HG02763 (cell line): ENCODE measurements at regions not wholly inside any gene's neighbourhood (a gene's known extent, or its start where the extent isn't known, plus 50 kb on each side); places are given as distances from the start of the nearest gene placed in this dataset.

ENCODE experiments used
- ATAC-seq: cut with Tn5 transposase; IDR thresholded peaks from one replicate; pipeline ENCODE4 v1.9.1; 2021; ENCODE audit warnings: mild to moderate bottlenecking, moderate library complexity; ENCODE audit not compliant: unreplicated experiment

DNA sequence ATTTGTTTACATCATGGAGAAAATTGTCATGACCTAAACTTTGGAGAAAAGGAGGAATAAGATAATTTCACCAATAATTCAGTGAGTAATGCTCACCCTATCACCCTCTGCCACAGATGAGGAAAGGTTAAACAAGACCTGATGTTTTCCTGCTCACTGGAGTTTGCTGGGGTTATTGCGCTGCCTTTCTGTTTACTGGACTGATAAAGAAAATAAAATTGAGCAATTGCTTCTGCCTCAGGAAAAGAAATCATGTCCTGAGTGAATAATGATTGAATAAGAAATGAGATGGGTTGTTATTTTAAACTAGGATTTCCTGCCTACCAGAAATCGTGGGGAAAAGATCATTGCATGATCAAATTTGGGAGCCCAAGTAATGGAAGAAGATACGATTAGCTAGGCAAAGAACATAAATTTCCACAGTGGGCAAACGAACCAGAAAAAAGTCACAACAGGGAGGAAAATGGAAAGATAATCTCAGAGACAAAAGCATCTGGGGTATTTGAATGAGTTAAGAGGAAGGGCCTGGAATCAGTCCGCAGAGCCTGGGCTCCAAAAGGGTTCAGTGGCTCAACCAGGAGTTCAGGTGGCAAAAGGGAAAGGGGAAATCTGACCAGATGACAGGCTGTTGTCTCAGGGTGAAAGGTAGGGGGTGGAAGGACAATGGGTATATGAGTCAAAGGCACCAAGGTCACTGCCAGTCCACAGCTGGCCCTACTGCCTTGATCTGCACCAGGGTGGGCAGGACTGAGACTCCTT lies 146.8 kb downstream of the FAM43A start:
- no peak for ATAC-seq

DNA sequence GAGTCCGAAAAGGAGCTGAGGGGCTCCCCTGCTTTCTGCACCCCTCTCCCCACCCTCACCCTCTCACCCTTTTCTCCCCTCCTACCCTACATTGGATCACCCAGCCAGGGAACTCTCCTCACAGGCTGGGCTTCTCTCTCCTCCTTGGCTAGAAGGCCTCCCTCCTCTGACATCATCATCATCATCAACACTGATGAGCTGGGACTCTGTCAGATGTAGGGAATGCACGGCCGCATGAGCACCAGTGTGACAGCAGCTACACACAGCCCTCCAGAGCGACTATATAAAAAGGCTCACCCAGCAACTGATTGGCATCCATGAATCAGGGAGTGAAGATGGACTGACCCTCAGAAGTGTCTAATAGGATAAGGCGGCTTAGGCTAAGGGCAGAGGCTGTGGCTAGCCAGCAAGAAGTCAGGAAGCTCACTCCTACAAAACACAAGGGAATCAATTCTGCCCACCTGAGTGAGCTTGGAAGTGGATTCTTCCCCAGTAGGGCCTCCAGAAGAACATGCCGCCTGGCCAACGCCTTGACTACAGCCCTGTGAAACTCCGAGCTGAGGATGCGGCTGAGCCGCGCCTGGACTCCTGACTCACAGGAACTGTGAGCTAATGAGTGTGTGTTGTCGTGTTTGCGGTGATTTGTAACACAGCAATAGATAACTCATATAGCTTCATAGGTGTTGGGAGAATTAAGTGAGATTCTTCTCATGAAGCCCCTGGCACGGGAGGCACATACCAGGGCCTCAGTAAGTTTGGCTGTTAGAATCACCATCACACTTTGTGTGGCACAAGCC lies 147.6 kb downstream of the FAM43A start:
- no peak for ATAC-seq

DNA sequence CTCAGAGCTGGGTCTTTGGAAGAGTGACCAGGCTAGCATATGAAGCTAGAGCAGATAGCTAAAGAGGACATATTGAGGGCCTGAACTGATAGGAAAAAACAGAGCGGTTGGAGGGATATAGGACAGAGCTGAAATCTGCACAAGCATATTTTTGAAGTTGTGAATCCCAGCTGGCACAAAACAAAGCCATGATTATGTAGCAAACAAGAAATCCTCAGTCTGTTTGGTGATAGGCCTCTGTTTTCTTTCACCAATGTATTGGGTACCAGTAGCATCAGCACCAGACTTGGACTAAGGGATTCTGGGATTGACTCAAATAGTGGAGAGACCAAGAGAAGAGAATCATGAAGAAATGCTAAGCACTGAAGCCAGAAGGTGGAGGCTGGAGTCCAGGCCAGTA lies 151.0 kb downstream of the FAM43A start:
- no peak for ATAC-seq

DNA sequence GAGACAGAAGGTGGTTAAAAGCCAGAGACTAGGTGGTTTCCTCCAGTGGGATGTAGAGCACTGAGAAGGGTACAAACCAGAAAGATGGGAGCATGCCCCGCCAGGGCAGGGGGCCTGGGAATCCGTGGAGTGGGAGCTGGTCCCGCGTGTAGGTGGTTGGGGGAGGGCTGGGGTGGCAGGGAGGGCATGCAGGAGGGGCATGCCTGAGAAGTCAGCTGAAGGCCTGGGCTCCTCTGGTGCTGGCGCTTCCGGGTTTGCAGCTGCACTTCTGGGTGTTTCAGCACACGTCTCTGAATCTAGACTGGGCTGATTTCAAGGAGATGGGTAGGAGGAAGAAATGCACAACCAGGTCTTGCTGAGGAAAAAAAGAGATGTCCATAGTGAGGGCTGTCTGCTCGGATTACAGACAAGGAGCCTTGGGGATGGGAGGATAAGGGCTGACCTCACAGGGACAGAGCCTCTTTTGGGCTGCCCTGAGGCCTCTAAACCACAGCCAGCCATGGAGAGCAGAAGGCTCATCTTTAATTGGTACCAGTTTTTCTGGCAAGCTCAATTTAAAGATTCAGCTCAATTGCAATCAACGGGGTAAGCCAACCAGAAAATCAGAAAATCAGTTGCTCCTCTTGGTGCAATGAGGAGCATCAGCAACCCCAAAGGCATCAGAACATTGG lies 151.9 kb downstream of the FAM43A start:
- no peak for ATAC-seq

DNA sequence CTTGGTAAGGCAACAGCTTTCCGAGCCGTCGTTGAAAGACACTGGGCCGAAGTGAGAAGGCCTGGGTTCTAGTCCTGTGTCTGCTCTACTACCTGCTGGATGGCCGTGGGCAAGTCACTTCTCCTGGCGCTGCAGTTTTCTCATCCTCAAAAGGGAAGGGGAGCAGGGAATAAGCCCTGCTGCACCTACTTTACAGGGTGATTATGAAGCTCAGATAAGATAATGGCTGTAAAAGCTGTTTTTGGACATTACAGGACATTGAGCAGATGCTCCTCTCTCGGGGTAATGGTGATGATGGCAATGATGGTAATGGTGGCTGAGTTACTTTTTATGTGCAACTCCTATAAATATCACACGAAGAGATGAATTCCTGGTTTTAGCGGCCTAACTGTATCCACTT lies 152.6 kb downstream of the FAM43A start:
- ATAC-seq = no peak

DNA sequence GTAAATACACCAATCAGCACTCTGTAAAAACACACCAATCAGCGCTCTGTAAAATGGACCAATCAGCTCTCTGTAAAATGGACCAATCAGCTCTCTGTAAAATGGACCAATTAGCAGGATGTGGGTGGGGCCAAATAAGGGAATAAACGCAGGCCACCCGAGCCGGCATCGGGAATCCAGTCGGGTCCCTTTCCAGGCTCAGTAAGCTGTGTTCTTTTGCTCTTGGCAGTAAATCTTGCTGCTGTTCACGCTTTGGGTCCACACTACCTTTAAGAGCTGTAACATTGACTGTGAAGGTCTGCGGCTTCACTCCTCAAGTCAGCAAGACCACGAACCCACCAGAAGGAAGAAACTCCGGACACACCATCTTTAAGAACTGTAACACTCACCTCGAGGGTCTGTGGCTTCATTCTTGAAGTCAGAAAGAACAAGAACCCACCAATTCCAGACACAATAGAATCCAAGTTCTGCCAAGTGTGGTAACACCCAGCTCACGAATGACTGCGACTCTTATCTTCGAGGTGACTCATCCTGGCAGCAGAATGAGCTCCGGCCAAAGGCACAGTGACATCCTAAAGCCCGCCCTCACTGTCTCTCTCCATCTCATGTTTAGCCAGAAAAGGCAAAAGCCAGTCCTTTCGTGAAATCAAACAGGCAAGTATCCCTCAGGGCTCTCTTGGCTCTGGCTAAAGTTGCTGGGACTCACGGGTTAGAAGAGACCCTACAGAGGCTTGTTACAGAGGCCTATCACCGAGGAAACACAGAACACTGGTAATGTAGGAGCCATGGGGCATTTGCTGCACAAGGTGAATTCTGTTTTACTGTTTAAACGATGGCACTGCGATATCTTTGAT lies 155.2 kb downstream of the FAM43A start:
- no peak for ATAC-seq

DNA sequence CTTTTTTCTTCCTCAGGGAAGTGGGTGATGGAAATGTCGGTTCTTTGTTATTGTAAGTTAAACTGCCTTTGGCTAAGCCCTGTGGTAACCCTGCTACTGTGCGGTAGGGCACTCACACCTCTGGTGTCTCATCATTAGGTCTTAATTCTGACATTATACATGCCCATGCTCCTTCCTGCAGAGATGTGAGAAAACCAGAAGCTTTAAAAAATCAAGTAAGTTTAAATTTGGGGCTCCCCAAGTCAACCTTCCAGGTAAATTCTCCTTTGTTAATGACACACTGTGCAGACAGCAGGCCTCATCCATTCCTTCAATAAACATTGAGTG lies 155.8 kb downstream of the FAM43A start:
- no peak for ATAC-seq

DNA sequence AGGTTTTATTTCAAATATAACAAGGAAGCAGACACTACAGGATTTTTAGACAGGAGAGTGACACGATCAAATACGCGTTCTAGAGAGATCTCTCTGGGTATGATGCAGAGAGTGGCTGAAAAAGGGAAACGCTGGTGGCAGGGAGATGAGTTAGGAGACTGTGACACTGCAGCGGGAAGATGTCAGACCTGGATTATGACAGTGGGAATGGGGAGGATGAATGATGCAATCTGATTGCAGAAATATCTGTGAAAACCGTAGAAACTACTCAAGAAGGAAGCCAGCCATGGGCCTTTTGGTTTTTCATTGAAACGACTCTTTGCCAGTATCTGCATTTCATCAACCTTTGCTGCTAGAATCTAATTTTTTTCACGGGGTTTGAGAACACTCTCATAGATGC lies 157.9 kb downstream of the FAM43A start:
- ATAC-seq = no peak

DNA sequence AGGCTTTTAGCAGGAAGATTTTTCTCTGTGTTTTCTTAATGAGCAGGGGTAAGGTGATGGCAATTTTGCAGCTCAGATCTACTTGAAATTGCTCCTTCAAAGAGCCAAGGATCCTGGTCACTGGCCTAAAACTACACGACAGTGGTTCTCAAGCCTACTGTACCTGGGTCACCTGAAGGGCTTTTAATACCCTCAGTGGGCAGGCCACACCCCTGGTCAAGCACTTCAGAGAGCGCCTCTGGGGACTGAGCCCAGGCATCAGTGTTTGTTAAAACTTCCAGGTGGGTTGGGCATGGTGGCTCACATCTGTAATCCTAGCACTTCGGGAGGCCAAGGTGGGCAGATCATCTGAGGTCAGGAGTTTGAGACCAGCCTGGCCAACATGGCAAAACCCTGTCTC lies 158.4 kb downstream of the FAM43A start:
- no peak for ATAC-seq

DNA sequence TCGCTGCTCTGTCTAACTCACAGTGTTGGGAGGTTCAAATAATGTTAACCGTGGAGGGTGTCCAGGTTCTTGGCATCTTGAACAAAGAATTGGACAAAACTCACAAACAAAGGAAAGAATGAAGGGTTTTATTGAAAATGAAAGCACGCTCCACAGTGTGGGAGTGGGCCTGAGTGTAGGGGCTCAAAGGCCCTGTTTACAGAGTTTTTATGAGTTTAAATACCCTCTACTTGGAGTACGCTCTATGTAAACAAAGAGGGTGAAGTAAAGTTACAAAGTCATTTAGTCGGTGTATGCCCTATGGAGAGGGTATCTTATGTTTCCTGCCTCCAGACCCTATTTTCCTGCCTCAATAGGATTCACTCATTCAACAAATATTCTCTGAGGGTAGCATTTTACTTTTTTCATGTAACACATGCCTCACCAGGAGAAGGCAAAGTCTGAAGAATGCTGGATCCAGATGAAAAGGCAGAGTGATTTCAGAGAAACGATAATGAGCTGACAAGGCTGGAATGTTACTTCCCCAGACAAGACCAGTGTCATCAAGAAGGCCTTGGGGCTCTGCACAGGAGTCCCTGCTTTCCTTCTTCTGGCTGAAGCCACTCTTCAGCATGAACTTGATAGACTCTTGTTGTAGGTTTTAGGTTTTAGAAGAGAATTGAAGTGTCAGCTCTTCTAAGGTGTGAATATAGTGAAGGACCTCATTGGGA lies 163.6 kb downstream of the FAM43A start:
- ATAC-seq = no peak

DNA sequence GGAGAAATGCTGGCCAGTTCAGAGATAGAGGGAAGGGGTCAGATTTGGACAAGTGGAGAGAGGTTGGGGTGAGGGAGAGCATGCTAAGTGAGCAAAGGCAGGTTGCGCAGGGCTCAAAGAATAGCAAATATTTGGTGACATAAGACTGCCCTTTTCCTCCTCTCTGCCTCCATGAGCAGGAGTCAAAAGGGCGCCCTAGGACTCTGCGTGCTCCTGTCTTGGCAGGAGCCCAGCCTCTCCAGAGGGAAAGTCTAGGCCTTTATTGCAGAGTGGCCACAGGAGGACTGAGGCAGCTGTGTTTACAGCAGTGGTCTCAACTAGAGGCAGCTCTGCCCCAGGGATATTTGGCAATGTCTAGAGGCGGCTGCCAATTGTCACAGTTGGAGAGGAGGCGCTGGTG lies 165.6 kb downstream of the FAM43A start:
- ATAC-seq = no peak

DNA sequence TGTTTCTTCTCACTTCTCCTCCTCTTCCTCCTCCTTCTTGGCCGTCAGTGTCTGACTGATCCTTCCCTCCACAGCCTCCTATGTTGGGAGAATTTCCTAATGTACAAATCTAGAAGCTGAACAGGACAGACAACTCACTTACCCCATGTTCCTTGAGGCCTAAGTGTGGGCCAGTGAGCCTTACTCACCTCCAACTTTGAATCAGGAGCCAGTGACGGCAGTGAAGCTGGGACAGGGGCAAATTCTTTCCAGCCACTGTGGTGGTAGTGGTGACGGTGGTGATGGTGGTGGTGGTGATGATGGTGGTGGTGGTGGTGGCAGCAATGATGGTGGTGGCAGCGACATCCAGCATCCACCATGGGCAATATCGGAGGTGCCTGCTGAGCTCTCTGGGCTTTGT lies 166.3 kb downstream of the FAM43A start:
- no peak for ATAC-seq

DNA sequence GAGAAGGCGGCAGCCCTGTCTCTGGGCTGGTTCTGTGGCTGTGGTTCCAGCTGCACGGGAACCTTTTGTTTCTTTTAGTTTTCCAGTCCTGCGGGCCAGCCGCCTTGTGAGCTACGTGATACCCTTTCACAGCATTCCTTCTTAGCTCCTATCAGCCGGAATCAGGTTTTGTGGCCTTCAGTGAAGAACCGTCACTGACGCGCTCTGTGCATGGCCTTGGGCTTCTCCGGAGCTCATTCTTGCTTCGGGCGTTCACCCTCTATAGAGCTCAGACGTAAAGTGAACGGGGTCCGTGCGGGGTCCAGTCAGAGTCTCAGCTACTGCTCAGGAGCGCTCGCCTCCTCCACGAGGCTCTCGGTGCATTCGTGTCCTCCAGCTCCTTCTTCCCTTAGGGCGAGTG lies 166.7 kb downstream of the FAM43A start:
- ATAC-seq = no peak

DNA sequence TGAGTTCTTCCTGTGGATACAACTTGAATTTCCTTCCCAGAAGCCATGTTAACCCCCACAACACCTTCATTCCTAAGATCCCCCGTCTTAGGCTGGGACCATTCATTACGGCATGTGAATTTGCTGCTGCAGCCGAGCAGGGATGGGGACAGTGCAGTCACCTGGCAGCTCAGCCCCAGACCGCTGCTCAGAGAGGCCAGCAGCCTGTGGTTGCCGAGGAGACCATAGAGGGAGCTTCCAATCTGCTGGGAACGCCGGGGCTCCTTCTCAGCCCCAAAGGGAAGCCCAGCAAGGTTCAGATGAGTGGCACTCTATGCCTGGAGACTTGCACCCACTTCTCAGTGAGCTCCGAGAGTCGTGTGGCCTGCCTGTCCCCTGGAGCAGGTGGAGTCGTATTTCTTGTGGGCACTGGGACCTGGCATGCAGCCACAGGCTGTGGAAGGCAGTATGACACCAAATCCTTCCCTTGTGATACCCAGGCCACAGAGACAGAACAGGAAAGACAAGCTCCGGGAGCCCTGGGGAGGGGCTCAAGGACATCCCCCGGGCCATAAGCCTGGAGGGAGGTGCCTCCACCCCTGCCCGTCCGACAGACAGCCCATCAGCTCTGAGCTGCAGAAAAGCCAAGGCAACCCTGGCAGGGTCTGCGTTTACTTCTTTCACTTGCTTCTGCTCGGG lies 167.3 kb downstream of the FAM43A start:
- no peak for ATAC-seq

DNA sequence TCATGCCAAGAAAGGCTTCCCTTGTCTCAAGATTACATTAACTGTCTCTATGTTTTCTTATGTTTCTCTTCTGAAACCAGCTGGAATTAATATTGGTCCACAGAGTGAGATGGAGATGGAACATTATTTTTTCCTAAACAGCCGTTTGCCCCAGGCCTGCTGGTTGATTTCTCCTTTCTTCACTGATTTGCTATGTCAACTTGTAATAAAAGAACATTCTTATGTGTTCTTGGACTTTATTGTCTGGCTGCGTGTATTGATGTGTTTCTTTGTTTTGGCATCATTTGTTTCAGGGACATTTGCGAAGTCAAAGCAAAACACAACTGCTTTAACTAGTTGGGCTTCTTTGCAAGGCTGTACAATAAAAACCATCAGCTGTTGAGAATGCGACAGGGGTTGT lies 168.5 kb downstream of the FAM43A start:
- no peak for ATAC-seq

DNA sequence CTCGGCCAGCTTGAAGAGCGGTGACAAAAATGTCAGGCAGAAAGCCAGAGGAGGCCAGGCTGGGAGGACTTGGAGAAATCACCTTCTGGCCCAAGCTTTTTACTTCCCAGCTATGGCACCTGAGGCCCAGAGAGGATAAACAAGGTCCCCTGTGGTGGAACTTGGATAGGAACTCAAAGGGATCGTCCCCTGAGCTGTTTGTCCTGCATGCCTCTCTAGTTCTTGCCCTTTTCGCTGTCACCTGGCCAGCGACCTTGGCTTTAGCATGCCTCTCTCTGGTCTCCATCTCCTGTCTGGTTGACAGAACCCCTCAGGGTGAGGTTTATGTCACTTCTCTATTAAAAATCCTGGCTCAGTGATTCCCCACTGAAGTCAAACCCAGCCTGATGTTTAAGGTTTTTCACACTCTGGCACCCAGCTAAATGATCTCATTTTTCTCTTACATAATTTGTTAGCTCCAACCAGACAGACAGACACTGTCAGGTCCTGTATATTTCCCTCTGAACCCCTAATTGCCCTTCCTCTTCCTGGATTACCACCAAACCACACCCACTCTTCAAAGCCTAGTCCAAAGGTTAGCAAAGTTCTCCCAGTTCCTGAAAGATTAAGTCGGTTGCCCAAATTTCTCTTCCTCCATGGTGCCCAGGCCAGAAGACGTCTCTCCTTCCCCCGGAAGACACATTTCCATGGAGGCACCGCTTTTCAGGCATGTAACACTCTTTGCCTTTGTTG lies 169.1 kb downstream of the FAM43A start:
- no peak for ATAC-seq

DNA sequence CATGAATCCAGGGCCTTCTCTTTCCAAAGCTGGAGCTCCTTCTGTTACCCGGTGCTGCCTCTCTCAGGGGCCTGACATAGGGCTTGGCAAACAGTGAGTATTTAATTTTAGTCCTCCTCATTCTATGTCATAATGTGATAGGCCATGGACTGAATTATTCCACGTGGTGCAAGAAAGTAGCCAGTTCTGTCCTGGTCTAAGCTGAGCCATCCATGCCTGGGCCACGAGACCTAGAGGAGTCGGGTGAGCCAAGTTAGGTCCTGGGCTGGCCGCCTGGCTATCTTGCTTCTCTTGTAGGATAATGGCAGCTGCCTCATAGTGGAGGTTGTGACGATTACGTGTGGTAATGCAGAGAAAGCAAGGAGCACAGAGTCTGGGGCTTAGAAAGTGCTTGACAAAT lies 170.6 kb downstream of the FAM43A start:
- no peak for ATAC-seq

DNA sequence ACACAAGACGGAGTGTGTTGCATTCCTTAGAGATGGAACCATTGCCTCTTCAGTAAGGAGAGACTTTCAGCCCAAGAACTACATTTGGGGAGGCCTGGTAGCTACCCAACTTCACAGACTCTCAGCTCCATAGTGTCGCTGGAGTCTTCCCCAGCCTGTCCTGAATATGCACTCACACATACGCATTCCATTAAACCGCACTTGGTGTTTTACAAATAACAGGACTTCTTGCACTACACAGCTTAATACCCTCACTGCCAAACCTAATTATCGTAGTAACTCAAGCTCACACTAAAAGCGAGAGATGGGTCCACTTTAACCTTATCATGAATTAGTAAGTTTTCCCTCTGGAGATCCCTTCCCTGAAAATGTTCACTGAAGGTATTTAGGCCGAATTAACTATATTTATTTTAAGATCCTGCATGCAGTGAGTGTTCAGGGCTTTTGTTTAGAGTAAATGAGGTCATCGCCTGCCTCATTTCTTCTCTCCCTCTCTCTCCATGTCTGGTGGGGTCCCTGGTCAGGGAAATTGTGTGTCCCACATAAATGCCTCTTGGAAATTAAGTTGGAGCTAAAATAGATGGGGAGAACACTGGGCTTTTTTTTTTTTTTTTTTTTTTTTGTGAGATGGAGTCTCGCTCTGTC lies 171.9 kb downstream of the FAM43A start:
- ATAC-seq = no peak

DNA sequence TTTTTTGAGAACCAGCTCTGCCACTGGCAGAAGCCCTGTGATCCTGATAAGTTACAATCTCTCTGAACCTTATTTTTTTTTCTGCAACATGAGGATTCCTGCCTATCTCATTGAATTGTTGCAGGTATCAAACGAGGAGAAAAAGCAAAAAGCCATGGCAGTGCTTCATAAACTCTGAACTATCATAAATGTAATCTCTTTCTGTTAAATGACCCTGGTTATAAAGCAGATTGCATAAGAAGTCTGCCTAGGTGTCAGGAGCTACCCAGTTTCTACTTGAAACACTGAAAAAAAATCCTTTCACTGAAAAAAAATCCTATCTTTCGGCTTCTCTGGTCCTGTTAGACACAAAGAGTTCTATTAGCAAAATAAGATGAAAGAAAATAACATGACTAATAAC lies 172.7 kb downstream of the FAM43A start:
- ATAC-seq = no peak
